ENCODE measurements at regions not wholly inside any gene's neighbourhood (a gene's known extent, or its start where the extent isn't known, plus 50 kb on each side); places are given as distances from the start of the nearest gene placed in this dataset.

GRCh38 chr2:195498839-195499490, 158.1 kb upstream of the SLC39A10 start:
- WGBS, 2 donors, result 89% methylated on average over 3 of the region's 3 CpGs
- no peaks in the 10 kb centered on the region for H3K27me3 ChIP-seq
- no peaks in the 10 kb centered on the region for H3K4me1 ChIP-seq
- H3K27ac ChIP-seq, result no peak overlapping the region
- no peak for DNase-seq
- TF ChIP-seq CTCF (IDR thresholded peaks at IDR 0.05) (no peak), POLR2A (IDR thresholded peaks at IDR 0.05) (no peak)
- H3K36me3 ChIP-seq, result no peaks in the 10 kb centered on the region
- H3K9me3 ChIP-seq, result no peaks in the 10 kb centered on the region
- intact Hi-C loops (cut with DNase I), result loop anchor here (10.0 kb wide), 1 partner anchor 166 kb away; no protein-coding TSS in a partner anchor
- H3K4me3 ChIP-seq (replicated peaks in 1 of 3), result no peak overlapping the region

- Histone ChIP-seq H3K36me3 (no peaks in the 10 kb centered on the region), H3K27ac (no peak overlapping the region), H3K27me3 (no peaks in the 10 kb centered on the region), H3K4me3 (replicated peaks in 1 of 3) (no peak overlapping the region), H3K9me3 (no peaks in the 10 kb centered on the region), H3K4me1 (no peaks in the 10 kb centered on the region)
- intact Hi-C loops (cut with DNase I), result loop anchor here (10.0 kb wide), 1 partner anchor 167 kb away; no protein-coding TSS in a partner anchor
- TF ChIP-seq CTCF (IDR thresholded peaks at IDR 0.05) (peak in 5 of 6 experiments; percentile 14 to 53 (median 50)), POLR2A (IDR thresholded peaks at IDR 0.05) (no peak)
- peak; percentile 70 to 71 for DNase-seq
Observed at GRCh38 chr2:195498176-195498575, 158.8 kb upstream of the SLC39A10 start.

- Histone ChIP-seq H3K4me1 (no peaks in the 10 kb centered on the region), H3K9me3 (no peaks in the 10 kb centered on the region), H3K27me3 (no peaks in the 10 kb centered on the region), H3K27ac (no peak overlapping the region), H3K36me3 (no peaks in the 10 kb centered on the region), H3K4me3 (replicated peaks in 1 of 3) (no peak overlapping the region)
- no peak for DNase-seq
- WGBS, 2 donors, result 91 to 94% methylated on average over 2 of the region's 2 CpGs
- intact Hi-C loops (cut with DNase I), result loop anchor here (10.0 kb wide), 1 partner anchor 168 kb away; no protein-coding TSS in a partner anchor
- TF ChIP-seq CTCF (IDR thresholded peaks at IDR 0.05) (no peak), POLR2A (IDR thresholded peaks at IDR 0.05) (no peak)
Observed at GRCh38 chr2:195496991-195497390, 160.0 kb upstream of the SLC39A10 start.

- intact Hi-C loops (cut with DNase I), result loop anchor here (10.0 kb wide), 1 partner anchor 169 kb away; no protein-coding TSS in a partner anchor
- TF ChIP-seq POLR2A (IDR thresholded peaks at IDR 0.05) (no peak), CTCF (IDR thresholded peaks at IDR 0.05) (no peak)
Observed at GRCh38 chr2:195495966-195496365, 161.1 kb upstream of the SLC39A10 start.

GRCh38 chr2:195495351-195495750, 161.7 kb upstream of the SLC39A10 start:
- no peak for DNase-seq
- no peaks in the 10 kb centered on the region for H3K4me1 ChIP-seq
- intact Hi-C loops (cut with DNase I), result loop anchor here (10.0 kb wide), 1 partner anchor 169 kb away; no protein-coding TSS in a partner anchor
- no peak overlapping the region for H3K4me3 ChIP-seq (replicated peaks in 1 of 3)
- WGBS, 2 donors, result 94 to 95% methylated on average over 2 of the region's 2 CpGs
- TF ChIP-seq CTCF (IDR thresholded peaks at IDR 0.05) (no peak), POLR2A (IDR thresholded peaks at IDR 0.05) (no peak)
- no peaks in the 10 kb centered on the region for H3K36me3 ChIP-seq
- no peaks in the 10 kb centered on the region for H3K9me3 ChIP-seq
- no peaks in the 10 kb centered on the region for H3K27me3 ChIP-seq
- H3K27ac ChIP-seq, result no peak overlapping the region

More at GRCh38 chr2:195495966-195496365, 161.1 kb upstream of the SLC39A10 start:
- Histone ChIP-seq H3K4me3 (replicated peaks in 1 of 3) (no peak overlapping the region), H3K27me3 (no peaks in the 10 kb centered on the region), H3K27ac (no peak overlapping the region), H3K9me3 (no peaks in the 10 kb centered on the region), H3K36me3 (no peaks in the 10 kb centered on the region), H3K4me1 (no peaks in the 10 kb centered on the region)
- DNase-seq, result no peak
